ENCODE measurements at regions not wholly inside any gene's neighbourhood (a gene's known extent, or its start where the extent isn't known, plus 50 kb on each side); places are given as distances from the start of the nearest gene placed in this dataset.

DNA sequence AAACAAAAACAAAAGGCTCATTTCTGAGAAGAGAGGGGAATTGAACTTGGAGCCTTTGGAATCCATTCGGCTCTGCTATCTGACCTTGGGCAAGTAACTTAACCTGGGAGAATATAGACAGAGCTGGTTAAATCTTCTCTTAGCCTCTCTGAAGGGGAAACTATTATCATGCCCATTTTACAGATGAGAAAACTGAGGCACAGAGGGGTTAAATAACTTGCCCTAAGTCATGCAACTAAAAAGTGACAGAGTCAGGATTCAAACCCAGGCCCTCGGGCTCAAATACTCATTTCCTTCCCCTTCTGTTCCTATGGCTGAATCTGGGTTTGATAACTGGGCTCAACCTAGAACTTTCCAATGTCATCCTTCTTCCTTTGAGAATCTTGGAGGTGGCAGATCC lies 291.3 kb upstream of the MSX2 start:
- no peak overlapping the region for H3K4me3 ChIP-seq (ENCODE audit: low read depth, low read length)
- no peak for DNase-seq (ENCODE audit: low read depth)
- TF ChIP-seq POLR2A (IDR thresholded peaks at IDR 0.05; ENCODE audit: extremely low read depth, insufficient read length) (no peak), MYC (IDR thresholded peaks at IDR 0.05; ENCODE audit: low read depth, low read length) (no peak)

DNA sequence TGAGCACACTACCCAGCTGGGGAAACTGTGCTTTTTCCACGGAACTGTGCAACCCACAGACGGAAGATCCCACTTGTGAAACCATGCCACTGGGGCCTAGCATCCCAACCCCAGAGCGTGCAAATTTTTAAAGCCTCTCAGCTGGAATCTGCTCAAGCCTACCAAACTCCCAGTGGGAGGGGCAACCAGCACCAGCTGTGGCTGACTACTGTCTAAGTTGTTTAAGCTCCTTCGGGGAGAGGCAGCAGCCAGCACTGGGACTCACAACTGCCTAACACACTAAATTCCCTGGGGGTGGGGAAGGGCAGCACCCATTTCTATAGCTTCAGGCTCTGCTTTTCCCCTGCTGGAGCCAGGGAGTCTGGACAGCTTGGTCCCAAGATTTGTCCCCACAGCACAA lies 287.6 kb upstream of the MSX2 start:
- no peak for DNase-seq (ENCODE audit: low read depth)
- no peak overlapping the region for H3K4me3 ChIP-seq (ENCODE audit: low read depth, low read length)
- TF ChIP-seq, protein P1, sequence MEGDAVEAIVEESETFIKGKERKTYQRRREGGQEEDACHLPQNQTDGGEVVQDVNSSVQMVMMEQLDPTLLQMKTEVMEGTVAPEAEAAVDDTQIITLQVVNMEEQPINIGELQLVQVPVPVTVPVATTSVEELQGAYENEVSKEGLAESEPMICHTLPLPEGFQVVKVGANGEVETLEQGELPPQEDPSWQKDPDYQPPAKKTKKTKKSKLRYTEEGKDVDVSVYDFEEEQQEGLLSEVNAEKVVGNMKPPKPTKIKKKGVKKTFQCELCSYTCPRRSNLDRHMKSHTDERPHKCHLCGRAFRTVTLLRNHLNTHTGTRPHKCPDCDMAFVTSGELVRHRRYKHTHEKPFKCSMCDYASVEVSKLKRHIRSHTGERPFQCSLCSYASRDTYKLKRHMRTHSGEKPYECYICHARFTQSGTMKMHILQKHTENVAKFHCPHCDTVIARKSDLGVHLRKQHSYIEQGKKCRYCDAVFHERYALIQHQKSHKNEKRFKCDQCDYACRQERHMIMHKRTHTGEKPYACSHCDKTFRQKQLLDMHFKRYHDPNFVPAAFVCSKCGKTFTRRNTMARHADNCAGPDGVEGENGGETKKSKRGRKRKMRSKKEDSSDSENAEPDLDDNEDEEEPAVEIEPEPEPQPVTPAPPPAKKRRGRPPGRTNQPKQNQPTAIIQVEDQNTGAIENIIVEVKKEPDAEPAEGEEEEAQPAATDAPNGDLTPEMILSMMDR (IDR thresholded peaks at IDR 0.05; ENCODE audit: low read depth, low read length): no peak
- TF ChIP-seq, protein P2, sequence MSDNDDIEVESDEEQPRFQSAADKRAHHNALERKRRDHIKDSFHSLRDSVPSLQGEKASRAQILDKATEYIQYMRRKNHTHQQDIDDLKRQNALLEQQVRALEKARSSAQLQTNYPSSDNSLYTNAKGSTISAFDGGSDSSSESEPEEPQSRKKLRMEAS (IDR thresholded peaks at IDR 0.05; ENCODE audit: low read depth, low read length): no peak
- TF ChIP-seq MYC (IDR thresholded peaks at IDR 0.05; ENCODE audit: low read depth, low read length) (no peak), POLR2A (IDR thresholded peaks at IDR 0.05; ENCODE audit: extremely low read depth, insufficient read length) (no peak)

DNA sequence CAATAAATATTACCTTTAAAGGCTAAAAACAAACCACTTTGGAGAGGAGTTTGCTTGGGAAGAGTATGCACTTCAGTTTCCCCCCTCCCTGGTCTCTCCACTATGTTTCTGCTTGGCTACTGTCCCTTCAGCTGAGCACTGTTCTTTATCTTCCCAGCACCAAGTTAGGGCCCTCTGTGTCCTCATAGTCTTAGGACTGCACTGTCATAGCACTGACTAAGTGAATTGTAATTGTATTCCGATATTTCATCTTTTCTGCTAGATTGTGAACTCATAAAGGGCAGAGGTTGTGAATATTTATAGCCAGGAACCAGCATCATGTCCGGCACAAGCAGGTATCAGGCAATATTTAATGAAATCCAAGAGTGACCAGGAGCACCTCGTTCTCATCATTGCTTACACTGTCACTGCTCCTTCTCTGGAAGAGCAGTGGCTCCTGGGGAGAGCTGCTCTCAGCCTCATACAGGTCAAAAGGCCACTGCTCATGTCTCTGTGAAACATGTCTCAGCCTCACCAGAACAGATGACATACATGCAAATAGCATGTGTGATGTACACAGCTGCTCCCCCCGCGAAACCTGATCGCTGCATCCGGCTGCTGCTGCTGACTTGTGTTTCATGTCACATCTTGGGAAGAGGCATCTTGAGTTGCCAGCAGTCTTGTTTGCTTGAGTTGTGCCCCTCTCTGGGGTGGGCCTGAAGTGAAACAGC lies 279.7 kb upstream of the MSX2 start:
- TF ChIP-seq, protein P1 (IDR thresholded peaks at IDR 0.05; ENCODE audit: low read depth, low read length): no peak
- TF ChIP-seq, protein P2 (IDR thresholded peaks at IDR 0.05; ENCODE audit: low read depth, low read length): no peak
- TF ChIP-seq POLR2A (IDR thresholded peaks at IDR 0.05; ENCODE audit: extremely low read depth, insufficient read length) (no peak), MYC (IDR thresholded peaks at IDR 0.05; ENCODE audit: low read depth, low read length) (no peak)
- no peak overlapping the region for H3K4me3 ChIP-seq (ENCODE audit: low read depth, low read length)
- DNase-seq (ENCODE audit: low read depth): no peak

DNA sequence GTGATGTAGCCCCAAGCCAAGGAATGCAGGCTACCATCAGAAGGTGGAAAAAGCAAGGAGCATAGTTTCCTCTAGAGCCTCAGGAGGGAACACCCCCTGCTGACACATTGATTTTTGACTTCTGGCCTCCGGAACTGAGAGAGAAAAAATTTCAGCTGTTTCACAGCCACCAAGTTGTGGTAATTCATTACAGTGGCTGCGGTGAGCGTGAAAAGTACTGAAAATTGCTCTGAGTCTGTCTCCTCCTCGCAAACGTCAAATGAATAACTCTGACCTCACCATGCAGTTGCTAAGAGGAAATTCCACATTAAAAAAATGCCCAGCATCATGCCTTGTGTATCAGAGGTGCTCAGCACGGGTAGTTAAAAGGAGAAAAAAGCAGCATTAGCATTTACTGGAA lies 277.9 kb upstream of the MSX2 start:
- no peak for DNase-seq (ENCODE audit: low read depth)
- TF ChIP-seq, protein P2 (IDR thresholded peaks at IDR 0.05; ENCODE audit: low read depth, low read length): no peak
- no peak for TF ChIP-seq MYC (IDR thresholded peaks at IDR 0.05; ENCODE audit: low read depth, low read length)
- TF ChIP-seq POLR2A (IDR thresholded peaks at IDR 0.05; ENCODE audit: extremely low read depth, insufficient read length): no peak
- TF ChIP-seq, protein P1 (IDR thresholded peaks at IDR 0.05; ENCODE audit: low read depth, low read length): no peak
- H3K4me3 ChIP-seq (ENCODE audit: low read depth, low read length): no peak overlapping the region

DNA sequence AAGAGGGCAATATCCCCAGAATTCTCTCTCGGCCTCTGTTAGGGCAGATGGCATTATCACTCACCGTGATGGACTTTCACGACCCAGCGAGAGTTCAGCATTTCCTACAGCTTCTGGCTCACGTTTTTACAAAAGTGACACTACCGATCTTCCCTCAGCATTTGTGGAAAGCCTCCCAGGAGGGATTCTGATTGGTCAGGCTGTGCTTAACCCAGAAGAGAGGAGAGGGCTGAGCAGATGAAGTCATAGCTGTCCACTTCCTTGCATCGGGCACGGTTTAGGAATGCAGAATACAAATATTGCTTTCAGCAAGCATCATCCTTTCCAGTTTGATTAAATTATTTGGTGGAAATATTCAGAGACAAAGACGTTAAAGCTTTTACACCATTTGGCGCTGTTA lies 277.4 kb upstream of the MSX2 start:
- DNase-seq (ENCODE audit: low read depth): no peak

DNA sequence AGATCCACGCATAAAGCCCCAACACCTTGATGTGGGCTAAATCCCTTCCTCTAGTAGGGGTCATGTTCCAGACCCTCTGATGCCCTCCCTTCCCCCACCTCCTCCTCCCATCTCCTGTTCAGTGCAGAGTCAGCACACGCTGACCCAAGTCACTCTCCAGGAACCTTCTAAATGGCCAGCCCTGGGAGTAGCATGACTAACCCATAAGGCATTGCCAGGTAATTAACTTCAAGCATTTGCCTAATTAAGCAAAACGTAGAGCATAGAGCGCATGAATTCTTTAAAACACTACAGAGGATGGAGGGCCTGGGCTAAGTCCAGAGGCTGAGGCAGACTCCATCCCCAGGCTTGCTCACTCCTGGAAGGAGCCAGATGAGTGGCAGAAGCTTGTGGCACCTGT lies 276.3 kb upstream of the MSX2 start:
- no peak for DNase-seq (ENCODE audit: low read depth)
- no peak overlapping the region for H3K4me3 ChIP-seq (ENCODE audit: low read depth, low read length)
- TF ChIP-seq, protein P2 (IDR thresholded peaks at IDR 0.05; ENCODE audit: low read depth, low read length): no peak
- TF ChIP-seq MYC (IDR thresholded peaks at IDR 0.05; ENCODE audit: low read depth, low read length) (no peak), POLR2A (IDR thresholded peaks at IDR 0.05; ENCODE audit: extremely low read depth, insufficient read length) (no peak)
- TF ChIP-seq, protein P1 (IDR thresholded peaks at IDR 0.05; ENCODE audit: low read depth, low read length): no peak

More for the DNA sequence above, 277.4 kb upstream of the MSX2 start:
- TF ChIP-seq, protein P2 (IDR thresholded peaks at IDR 0.05; ENCODE audit: low read depth, low read length): no peak
- TF ChIP-seq, protein P1 (IDR thresholded peaks at IDR 0.05; ENCODE audit: low read depth, low read length): no peak
- TF ChIP-seq MYC (IDR thresholded peaks at IDR 0.05; ENCODE audit: low read depth, low read length) (no peak), POLR2A (IDR thresholded peaks at IDR 0.05; ENCODE audit: extremely low read depth, insufficient read length) (no peak)
- H3K4me3 ChIP-seq (ENCODE audit: low read depth, low read length): no peak overlapping the region
